ENCODE measurements at regions not wholly inside any gene's neighbourhood (a gene's known extent, or its start where the extent isn't known, plus 50 kb on each side); places are given as distances from the start of the nearest gene placed in this dataset.

- TF ChIP-seq, protein P1, sequence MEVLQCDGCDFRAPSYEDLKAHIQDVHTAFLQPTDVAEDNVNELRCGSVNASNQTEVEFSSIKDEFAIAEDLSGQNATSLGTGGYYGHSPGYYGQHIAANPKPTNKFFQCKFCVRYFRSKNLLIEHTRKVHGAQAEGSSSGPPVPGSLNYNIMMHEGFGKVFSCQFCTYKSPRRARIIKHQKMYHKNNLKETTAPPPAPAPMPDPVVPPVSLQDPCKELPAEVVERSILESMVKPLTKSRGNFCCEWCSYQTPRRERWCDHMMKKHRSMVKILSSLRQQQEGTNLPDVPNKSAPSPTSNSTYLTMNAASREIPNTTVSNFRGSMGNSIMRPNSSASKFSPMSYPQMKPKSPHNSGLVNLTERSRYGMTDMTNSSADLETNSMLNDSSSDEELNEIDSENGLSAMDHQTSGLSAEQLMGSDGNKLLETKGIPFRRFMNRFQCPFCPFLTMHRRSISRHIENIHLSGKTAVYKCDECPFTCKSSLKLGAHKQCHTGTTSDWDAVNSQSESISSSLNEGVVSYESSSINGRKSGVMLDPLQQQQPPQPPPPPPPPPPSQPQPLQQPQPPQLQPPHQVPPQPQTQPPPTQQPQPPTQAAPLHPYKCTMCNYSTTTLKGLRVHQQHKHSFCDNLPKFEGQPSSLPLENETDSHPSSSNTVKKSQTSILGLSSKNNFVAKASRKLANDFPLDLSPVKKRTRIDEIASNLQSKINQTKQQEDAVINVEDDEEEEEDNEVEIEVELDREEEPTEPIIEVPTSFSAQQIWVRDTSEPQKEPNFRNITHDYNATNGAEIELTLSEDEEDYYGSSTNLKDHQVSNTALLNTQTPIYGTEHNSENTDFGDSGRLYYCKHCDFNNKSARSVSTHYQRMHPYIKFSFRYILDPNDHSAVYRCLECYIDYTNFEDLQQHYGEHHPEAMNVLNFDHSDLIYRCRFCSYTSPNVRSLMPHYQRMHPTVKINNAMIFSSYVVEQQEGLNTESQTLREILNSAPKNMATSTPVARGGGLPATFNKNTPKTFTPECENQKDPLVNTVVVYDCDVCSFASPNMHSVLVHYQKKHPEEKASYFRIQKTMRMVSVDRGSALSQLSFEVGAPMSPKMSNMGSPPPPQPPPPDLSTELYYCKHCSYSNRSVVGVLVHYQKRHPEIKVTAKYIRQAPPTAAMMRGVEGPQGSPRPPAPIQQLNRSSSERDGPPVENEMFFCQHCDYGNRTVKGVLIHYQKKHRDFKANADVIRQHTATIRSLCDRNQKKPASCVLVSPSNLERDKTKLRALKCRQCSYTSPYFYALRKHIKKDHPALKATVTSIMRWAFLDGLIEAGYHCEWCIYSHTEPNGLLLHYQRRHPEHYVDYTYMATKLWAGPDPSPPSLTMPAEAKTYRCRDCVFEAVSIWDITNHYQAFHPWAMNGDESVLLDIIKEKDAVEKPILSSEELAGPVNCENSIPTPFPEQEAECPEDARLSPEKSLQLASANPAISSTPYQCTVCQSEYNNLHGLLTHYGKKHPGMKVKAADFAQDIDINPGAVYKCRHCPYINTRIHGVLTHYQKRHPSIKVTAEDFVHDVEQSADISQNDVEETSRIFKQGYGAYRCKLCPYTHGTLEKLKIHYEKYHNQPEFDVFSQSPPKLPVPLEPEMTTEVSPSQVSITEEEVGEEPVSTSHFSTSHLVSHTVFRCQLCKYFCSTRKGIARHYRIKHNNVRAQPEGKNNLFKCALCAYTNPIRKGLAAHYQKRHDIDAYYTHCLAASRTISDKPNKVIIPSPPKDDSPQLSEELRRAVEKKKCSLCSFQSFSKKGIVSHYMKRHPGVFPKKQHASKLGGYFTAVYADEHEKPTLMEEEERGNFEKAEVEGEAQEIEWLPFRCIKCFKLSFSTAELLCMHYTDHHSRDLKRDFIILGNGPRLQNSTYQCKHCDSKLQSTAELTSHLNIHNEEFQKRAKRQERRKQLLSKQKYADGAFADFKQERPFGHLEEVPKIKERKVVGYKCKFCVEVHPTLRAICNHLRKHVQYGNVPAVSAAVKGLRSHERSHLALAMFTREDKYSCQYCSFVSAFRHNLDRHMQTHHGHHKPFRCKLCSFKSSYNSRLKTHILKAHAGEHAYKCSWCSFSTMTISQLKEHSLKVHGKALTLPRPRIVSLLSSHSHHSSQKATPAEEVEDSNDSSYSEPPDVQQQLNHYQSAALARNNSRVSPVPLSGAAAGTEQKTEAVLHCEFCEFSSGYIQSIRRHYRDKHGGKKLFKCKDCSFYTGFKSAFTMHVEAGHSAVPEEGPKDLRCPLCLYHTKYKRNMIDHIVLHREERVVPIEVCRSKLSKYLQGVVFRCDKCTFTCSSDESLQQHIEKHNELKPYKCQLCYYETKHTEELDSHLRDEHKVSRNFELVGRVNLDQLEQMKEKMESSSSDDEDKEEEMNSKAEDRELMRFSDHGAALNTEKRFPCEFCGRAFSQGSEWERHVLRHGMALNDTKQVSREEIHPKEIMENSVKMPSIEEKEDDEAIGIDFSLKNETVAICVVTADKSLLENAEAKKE (CRISPR knock-in tag; IDR thresholded peaks at IDR 0.05): no peak
- TF ChIP-seq ZNF331 (CRISPR knock-in tag; IDR thresholded peaks at IDR 0.05; ENCODE audit: low read depth): no peak
- no peak for TF ChIP-seq JUNB (IDR thresholded peaks at IDR 0.05; ENCODE audit: unreplicated experiment)
- no peak for TF ChIP-seq POLR2AphosphoS5 (IDR thresholded peaks at IDR 0.05; ENCODE audit: low read depth)
Measured at GRCh38 chr21:16418226-16418625, 688.4 kb downstream of the USP25 start (continued).

- DNase-seq (ENCODE audit: low spot score): no peak
- Histone ChIP-seq H3K4me2 (no peak overlapping the region), H4K20me1 (replicated peaks; ENCODE audit: insufficient read depth) (no peaks in the 10 kb centered on the region), H3K27me3 (ENCODE audit: insufficient read depth) (no peaks in the 10 kb centered on the region), H3K36me3 (ENCODE audit: insufficient read depth) (no peaks in the 10 kb centered on the region), H3K27ac (ENCODE audit: low read depth) (no peak overlapping the region), H2AFZ (peak overlapping the region; percentile 30; the same call in 1 of the 2 replicates), H3K4me3 (no peak overlapping the region), H3K4me1 (ENCODE audit: insufficient read depth) (no peaks in the 10 kb centered on the region), H3F3A (replicated peaks; ENCODE audit: low read depth) (no peaks in the 10 kb centered on the region), H3K9me2 (ENCODE audit: insufficient read depth) (no peaks in the 10 kb centered on the region), H3K79me2 (replicated peaks; ENCODE audit: insufficient read depth) (no peaks in the 10 kb centered on the region)
- Mint-ChIP-seq H3K4me1 (no peaks in the 10 kb centered on the region; the same call in 2 of the 3 replicates), H3K4me3 (no peak overlapping the region), H3K9me3 (no peaks in the 10 kb centered on the region), H3K27ac (no peak overlapping the region), H3K27me3 (ENCODE audit: insufficient read depth, low read depth, poor library complexity) (no peaks in the 10 kb centered on the region), H3K36me3 (ENCODE audit: low read depth) (no peaks in the 10 kb centered on the region)
- ATAC-seq: no peak
- TF ChIP-seq, protein P2, sequence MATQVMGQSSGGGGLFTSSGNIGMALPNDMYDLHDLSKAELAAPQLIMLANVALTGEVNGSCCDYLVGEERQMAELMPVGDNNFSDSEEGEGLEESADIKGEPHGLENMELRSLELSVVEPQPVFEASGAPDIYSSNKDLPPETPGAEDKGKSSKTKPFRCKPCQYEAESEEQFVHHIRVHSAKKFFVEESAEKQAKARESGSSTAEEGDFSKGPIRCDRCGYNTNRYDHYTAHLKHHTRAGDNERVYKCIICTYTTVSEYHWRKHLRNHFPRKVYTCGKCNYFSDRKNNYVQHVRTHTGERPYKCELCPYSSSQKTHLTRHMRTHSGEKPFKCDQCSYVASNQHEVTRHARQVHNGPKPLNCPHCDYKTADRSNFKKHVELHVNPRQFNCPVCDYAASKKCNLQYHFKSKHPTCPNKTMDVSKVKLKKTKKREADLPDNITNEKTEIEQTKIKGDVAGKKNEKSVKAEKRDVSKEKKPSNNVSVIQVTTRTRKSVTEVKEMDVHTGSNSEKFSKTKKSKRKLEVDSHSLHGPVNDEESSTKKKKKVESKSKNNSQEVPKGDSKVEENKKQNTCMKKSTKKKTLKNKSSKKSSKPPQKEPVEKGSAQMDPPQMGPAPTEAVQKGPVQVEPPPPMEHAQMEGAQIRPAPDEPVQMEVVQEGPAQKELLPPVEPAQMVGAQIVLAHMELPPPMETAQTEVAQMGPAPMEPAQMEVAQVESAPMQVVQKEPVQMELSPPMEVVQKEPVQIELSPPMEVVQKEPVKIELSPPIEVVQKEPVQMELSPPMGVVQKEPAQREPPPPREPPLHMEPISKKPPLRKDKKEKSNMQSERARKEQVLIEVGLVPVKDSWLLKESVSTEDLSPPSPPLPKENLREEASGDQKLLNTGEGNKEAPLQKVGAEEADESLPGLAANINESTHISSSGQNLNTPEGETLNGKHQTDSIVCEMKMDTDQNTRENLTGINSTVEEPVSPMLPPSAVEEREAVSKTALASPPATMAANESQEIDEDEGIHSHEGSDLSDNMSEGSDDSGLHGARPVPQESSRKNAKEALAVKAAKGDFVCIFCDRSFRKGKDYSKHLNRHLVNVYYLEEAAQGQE (IDR thresholded peaks at IDR 0.05; ENCODE audit: unreplicated experiment): no peak
Measured at GRCh38 chr21:16418642-16419041, 688.9 kb downstream of the USP25 start.

Data from GM23338 (cell line).